ENCODE measurements at regions not wholly inside any gene's neighbourhood (a gene's known extent, or its start where the extent isn't known, plus 50 kb on each side); places are given as distances from the start of the nearest gene placed in this dataset.
A peak's percentile ranks its signal among the peaks of the same experiment; 100 is the strongest.

DNA sequence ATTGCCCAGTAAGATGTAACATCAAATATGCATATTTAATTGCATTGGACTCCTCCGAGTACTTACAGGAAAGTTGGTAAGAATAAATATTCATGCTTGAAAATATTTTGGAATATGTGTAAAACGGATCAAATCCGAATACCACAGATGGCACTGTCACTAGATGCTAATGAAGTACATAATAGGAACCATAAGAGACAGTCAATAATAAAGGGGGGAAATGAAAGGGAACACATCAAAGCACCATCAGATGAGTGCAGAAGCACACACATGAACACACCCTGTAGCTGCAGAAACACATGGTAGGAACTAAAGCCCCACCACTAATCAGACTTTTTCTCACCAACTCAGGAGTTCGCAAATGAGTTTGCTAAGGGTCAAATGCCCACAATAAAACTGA lies 52.2 kb upstream of the PAGE5 start:
- Histone ChIP-seq H2AFZ (ENCODE audit: low read depth, low read length) (no peak overlapping the region), H3K9me3 (ENCODE audit: insufficient read depth, low read length) (no peaks in the 10 kb centered on the region), H3K36me3 (replicated peaks; ENCODE audit: low read depth, low read length) (no peaks in the 10 kb centered on the region), H3K4me3 (ENCODE audit: low read length) (no peak overlapping the region), H3K27ac (ENCODE audit: low read length) (no peak overlapping the region), H3K4me2 (ENCODE audit: low read length) (no peak overlapping the region), H4K20me1 (ENCODE audit: insufficient read depth, low read length) (no peaks in the 10 kb centered on the region), H3K27me3 (ENCODE audit: low read depth, low read length) (no peaks in the 10 kb centered on the region), H3K79me2 (ENCODE audit: low read length) (no peaks in the 10 kb centered on the region), H3K4me1 (ENCODE audit: low read length) (no peaks in the 10 kb centered on the region), H3K9ac (ENCODE audit: low read length) (no peak overlapping the region)
- no peak for TF ChIP-seq EZH2phosphoT487 (IDR thresholded peaks at IDR 0.05; ENCODE audit: low read depth)
- TF ChIP-seq, protein P1, sequence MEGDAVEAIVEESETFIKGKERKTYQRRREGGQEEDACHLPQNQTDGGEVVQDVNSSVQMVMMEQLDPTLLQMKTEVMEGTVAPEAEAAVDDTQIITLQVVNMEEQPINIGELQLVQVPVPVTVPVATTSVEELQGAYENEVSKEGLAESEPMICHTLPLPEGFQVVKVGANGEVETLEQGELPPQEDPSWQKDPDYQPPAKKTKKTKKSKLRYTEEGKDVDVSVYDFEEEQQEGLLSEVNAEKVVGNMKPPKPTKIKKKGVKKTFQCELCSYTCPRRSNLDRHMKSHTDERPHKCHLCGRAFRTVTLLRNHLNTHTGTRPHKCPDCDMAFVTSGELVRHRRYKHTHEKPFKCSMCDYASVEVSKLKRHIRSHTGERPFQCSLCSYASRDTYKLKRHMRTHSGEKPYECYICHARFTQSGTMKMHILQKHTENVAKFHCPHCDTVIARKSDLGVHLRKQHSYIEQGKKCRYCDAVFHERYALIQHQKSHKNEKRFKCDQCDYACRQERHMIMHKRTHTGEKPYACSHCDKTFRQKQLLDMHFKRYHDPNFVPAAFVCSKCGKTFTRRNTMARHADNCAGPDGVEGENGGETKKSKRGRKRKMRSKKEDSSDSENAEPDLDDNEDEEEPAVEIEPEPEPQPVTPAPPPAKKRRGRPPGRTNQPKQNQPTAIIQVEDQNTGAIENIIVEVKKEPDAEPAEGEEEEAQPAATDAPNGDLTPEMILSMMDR (IDR thresholded peaks at IDR 0.05; ENCODE audit: low read depth, low read length) = no peak

DNA sequence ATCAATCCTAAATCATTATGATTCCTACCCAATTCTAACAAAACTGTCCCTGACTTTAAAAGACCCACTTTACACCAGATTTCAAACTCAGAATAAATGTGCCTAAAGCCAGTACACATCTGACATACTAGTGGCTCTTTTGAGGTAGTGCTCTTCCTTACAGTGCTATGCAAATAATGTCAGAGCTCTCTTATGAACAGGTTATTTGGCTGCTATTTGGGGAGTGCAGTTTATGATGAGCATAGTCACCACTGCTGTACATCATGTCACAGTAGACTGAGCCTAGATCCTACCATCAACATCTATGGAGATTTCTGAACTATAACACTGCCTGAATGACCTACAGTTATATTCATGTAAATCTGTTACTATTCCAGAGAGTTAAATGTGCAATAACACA lies 50.4 kb upstream of the PAGE5 start:
- Histone ChIP-seq H3K9ac (ENCODE audit: low read length) (no peak overlapping the region), H3K27me3 (ENCODE audit: low read depth, low read length) (no peaks in the 10 kb centered on the region), H3K27ac (ENCODE audit: low read length) (no peak overlapping the region), H3K4me2 (ENCODE audit: low read length) (no peak overlapping the region), H3K9me3 (ENCODE audit: insufficient read depth, low read length) (no peaks in the 10 kb centered on the region), H3K4me1 (ENCODE audit: low read length) (no peaks in the 10 kb centered on the region), H2AFZ (ENCODE audit: low read depth, low read length) (peak overlapping the region; percentile 33; the same call in 1 of the 2 replicates), H4K20me1 (ENCODE audit: insufficient read depth, low read length) (no peaks in the 10 kb centered on the region), H3K79me2 (ENCODE audit: low read length) (no peaks in the 10 kb centered on the region), H3K36me3 (replicated peaks; ENCODE audit: low read depth, low read length) (no peaks in the 10 kb centered on the region), H3K4me3 (ENCODE audit: low read length) (no peak overlapping the region)
- no peak for TF ChIP-seq EZH2phosphoT487 (IDR thresholded peaks at IDR 0.05; ENCODE audit: low read depth)
- TF ChIP-seq, protein P1 (IDR thresholded peaks at IDR 0.05; ENCODE audit: low read depth, low read length) = no peak
